SK-N-MC (cell line): ENCODE measurements at regions not wholly inside any gene's neighbourhood (a gene's known extent, or its start where the extent isn't known, plus 50 kb on each side); places are given as distances from the start of the nearest gene placed in this dataset.

ENCODE experiments used
- EZH2 ChIP-seq: fragments of 200-600 bp; sonication (generic); IDR thresholded peaks from one replicate; pipeline ENCODE4 v1.6.1; 2017; ENCODE audit warnings: antibody characterized with exemption
- FOXP2 ChIP-seq: optimal IDR thresholded peaks from 2 replicates; pipeline ENCODE3; 2011; ENCODE audit warnings: mild to moderate bottlenecking, moderate library complexity; ENCODE audit not compliant: insufficient read depth; ENCODE audit errors: extremely low read length, control extremely low read depth
- POLR2AphosphoS5 ChIP-seq: IDR thresholded peaks from 2 replicates; pipeline ENCODE4 v1.6.1; 2012; ENCODE audit warnings: mild to moderate bottlenecking, low read depth, low read length, borderline replicate concordance

- TF ChIP-seq EZH2 (no peak), FOXP2 (no peak), POLR2AphosphoS5 (no peak)
These were observed 432.3 kb downstream of the PID1 start for GRCh38 chr2:228838819-228839218.
